Neuronal stem cell (in vitro differentiated cells): ENCODE measurements at regions not wholly inside any gene's neighbourhood (a gene's known extent, or its start where the extent isn't known, plus 50 kb on each side); places are given as distances from the start of the nearest gene placed in this dataset.
"Not testable (repeated sequence)": the region's sequence is repeated elsewhere in the genome, so short reads cannot be mapped to it uniquely, and the experiment has no call there.

Experiments used
- DNase-seq: peaks from one replicate; pipeline ENCODE4 v3.0.0-alpha.2; 2013; ENCODE audit warnings: low spot score
- H2AFZ ChIP-seq: one replicate; pipeline ENCODE4 v1.6.1; 2013; ENCODE audit warnings: mild to moderate bottlenecking, low read length, inconsistent platforms
- H2AK5ac ChIP-seq: 2 replicates; pipeline ENCODE4 v1.6.1; 2013; ENCODE audit warnings: low read depth, mild to moderate bottlenecking, inconsistent platforms, low read length, moderate library complexity, mixed read lengths
- H2BK120ac ChIP-seq: 2 replicates; pipeline ENCODE4 v1.6.1; 2013; ENCODE audit warnings: low read depth, mild to moderate bottlenecking, inconsistent platforms, low read length, moderate library complexity, mixed read lengths
- H2BK12ac ChIP-seq: one replicate; pipeline ENCODE4 v1.6.1; 2013; ENCODE audit warnings: low read length, inconsistent platforms
- H2BK15ac ChIP-seq: 2 replicates; pipeline ENCODE4 v1.6.1; 2013; ENCODE audit warnings: mild to moderate bottlenecking, low read length, inconsistent platforms, mixed read lengths
- H2BK5ac ChIP-seq: one replicate; pipeline ENCODE4 v1.6.1; 2013; ENCODE audit warnings: inconsistent platforms, mild to moderate bottlenecking, low read length, moderate library complexity
- H3K14ac ChIP-seq: one replicate; pipeline ENCODE4 v1.6.1; 2013; ENCODE audit warnings: low read length, inconsistent platforms
- H3K18ac ChIP-seq: 2 replicates; pipeline ENCODE4 v1.6.1; 2013; ENCODE audit warnings: low read length, inconsistent platforms
- H3K23ac ChIP-seq: 2 replicates; pipeline ENCODE4 v1.6.1; 2013; ENCODE audit warnings: low read depth, mild to moderate bottlenecking, mixed read lengths, low read length, inconsistent platforms; ENCODE audit not compliant: poor library complexity
- H3K27ac ChIP-seq: replicated peaks from 3 replicates; pipeline ENCODE4 v1.5.1; 2013; ENCODE audit warnings: low read length, inconsistent platforms
- H3K27me3 ChIP-seq, 3 experiments: 2 replicates each; pipeline ENCODE4 v1.6.1; 2013; ENCODE audit warnings: low read length in 3 of 3, mild to moderate bottlenecking in 2 of 3, inconsistent platforms in 1 of 3, low read depth in 1 of 3, mixed read lengths in 1 of 3, moderate library complexity in 1 of 3; ENCODE audit not compliant: control insufficient read depth in 3 of 3, insufficient read depth in 3 of 3
- H3K36me3 ChIP-seq, 2 donors: replicated peaks in 1 of 2; 2 replicates each; pipeline ENCODE4 v1.6.1; 2013; ENCODE audit warnings: low read length in 2 of 2; ENCODE audit not compliant: control insufficient read depth in 2 of 2, insufficient read depth in 2 of 2
- H3K4ac ChIP-seq: 2 replicates; pipeline ENCODE4 v1.6.1; 2013; ENCODE audit warnings: inconsistent platforms, mild to moderate bottlenecking, low read length, moderate library complexity
- H3K4me1 ChIP-seq, 2 donors: 1 replicate in 1 of 2; 2 replicates in 1 of 2; pipeline ENCODE4 v1.6.1; 2013; ENCODE audit warnings: low read length in 2 of 2, low read depth in 1 of 2; ENCODE audit not compliant: control insufficient read depth in 2 of 2, insufficient read depth in 1 of 2
- H3K4me2 ChIP-seq: one replicate; pipeline ENCODE4 v1.6.1; 2013; ENCODE audit warnings: mild to moderate bottlenecking, low read length, inconsistent platforms; ENCODE audit not compliant: insufficient read depth, poor library complexity, severe bottlenecking
- H3K4me3 ChIP-seq, 2 donors: 2 replicates each; pipeline ENCODE4 v1.5.1; 2013; ENCODE audit warnings: low read length in 2 of 2, mild to moderate bottlenecking in 2 of 2, inconsistent platforms in 1 of 2, moderate library complexity in 1 of 2
- H3K79me1 ChIP-seq: one replicate; pipeline ENCODE4 v1.6.1; 2013; ENCODE audit warnings: low read depth, mild to moderate bottlenecking, inconsistent platforms, low read length, moderate library complexity
- H3K9ac ChIP-seq: one replicate; pipeline ENCODE4 v1.6.1; 2013; ENCODE audit warnings: mild to moderate bottlenecking, low read depth, low read length, inconsistent platforms; ENCODE audit not compliant: poor library complexity
- H3K9me3 ChIP-seq, 2 donors: replicated peaks in 1 of 2; 2 replicates each; pipeline versions ENCODE3 to v1.6.1; 2013; ENCODE audit warnings: low read length in 2 of 2, mild to moderate bottlenecking in 2 of 2, inconsistent platforms in 1 of 2, low read depth in 1 of 2, mixed read lengths in 1 of 2, moderate library complexity in 1 of 2; ENCODE audit not compliant: control insufficient read depth in 2 of 2, insufficient read depth in 1 of 2
- H4K8ac ChIP-seq: one replicate; pipeline ENCODE4 v1.6.1; 2013; ENCODE audit warnings: low read depth, mild to moderate bottlenecking, inconsistent platforms, low read length, moderate library complexity
- H4K91ac ChIP-seq: one replicate; pipeline ENCODE4 v1.6.1; 2013; ENCODE audit warnings: low read length, low read depth, mild to moderate bottlenecking, inconsistent platforms; ENCODE audit not compliant: poor library complexity
- WGBS, 2 donors: extraction: QIAGEN DNeasy Blood & Tissue Kit; methylation state at CpG; one replicate each; pipeline ENCODE4 v1.1.7; 2013; ENCODE audit warnings: missing lambda C conversion rate in 2 of 2, mixed read lengths in 1 of 2; ENCODE audit not compliant: insufficient read length in 2 of 2, insufficient replicate concordance in 1 of 2; ENCODE audit errors: extremely low coverage in 2 of 2; 5-methylcytosine and 5-hydroxymethylcytosine counted together

DNA sequence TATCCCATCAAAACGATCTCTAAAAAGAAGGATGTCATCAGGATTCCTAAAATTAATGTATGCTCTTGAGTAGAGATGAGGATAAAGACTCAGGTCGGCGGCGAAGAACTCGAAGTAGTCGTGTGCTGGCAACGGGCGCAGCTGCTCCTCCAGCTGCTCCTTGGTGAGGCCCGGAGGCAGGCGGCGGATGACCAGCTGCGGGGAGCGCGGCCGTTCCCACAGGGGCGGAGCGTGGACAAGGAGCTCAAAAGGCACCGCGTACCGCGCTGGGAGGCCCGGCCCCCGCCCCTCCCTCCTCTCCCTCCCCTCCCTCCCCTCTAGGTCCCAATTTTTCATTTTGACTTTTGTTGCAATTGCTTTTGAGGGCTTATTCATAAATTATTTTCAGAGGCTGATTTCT lies 90.7 kb downstream of the LGALS9B start:
- not testable (repeated sequence) for H3K4ac ChIP-seq, H3K79me1 ChIP-seq, H3K27ac ChIP-seq, DNase-seq, H3K4me2 ChIP-seq, H4K8ac ChIP-seq, H3K4me1 ChIP-seq, H2BK5ac ChIP-seq, H3K14ac ChIP-seq, H2BK120ac ChIP-seq, H3K9me3 ChIP-seq, H2AK5ac ChIP-seq, H3K18ac ChIP-seq, H2BK15ac ChIP-seq, H4K91ac ChIP-seq, H2BK12ac ChIP-seq, H3K23ac ChIP-seq, H2AFZ ChIP-seq, H3K27me3 ChIP-seq, H3K36me3 ChIP-seq, H3K9ac ChIP-seq, H3K4me3 ChIP-seq
- WGBS, 2 donors = no CpG with 5 or more reads among the region's 23 CpGs

DNA sequence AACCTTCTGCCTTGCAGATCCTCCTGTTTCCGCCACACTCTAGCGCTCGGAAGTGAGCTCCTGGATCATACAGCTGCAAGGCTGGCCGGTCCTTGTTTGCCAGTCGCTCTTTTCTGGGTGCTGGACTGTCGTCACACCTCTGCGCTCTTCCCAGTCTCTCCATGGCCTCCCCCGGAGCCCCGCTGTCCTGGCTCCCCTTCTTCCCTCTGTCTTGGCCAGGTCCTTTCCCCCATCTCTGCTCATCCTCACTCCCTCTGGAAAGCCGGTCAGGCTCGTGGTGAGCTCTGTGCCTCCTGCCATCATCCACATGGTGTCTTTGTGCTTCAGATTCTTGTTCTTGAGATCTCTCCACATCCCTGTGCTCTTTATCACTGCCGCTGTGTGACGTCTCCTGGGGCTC lies 91.6 kb downstream of the LGALS9B start:
- DNase-seq, H3K4me2 ChIP-seq, H3K4me1 ChIP-seq, H2AK5ac ChIP-seq, H2BK15ac ChIP-seq, H3K18ac ChIP-seq, H3K36me3 ChIP-seq, H4K91ac ChIP-seq, H4K8ac ChIP-seq, H3K79me1 ChIP-seq, H2BK5ac ChIP-seq, H3K27ac ChIP-seq, H3K9ac ChIP-seq, H3K4me3 ChIP-seq, H3K4ac ChIP-seq, H2BK120ac ChIP-seq, H3K14ac ChIP-seq, H2AFZ ChIP-seq, H3K23ac ChIP-seq, H2BK12ac ChIP-seq, H3K9me3 ChIP-seq, H3K27me3 ChIP-seq: not testable (repeated sequence)
- WGBS, 2 donors = no CpG with 5 or more reads among the region's 13 CpGs
